Renal cortical epithelial cell (primary cell): ENCODE measurements at regions not wholly inside any gene's neighbourhood (a gene's known extent, or its start where the extent isn't known, plus 50 kb on each side); places are given as distances from the start of the nearest gene placed in this dataset.
"Not testable (repeated sequence)": the region's sequence is repeated elsewhere in the genome, so short reads cannot be mapped to it uniquely, and the experiment has no call there.

Source experiments
- DNase-seq: peaks from one replicate; pipeline ENCODE4 v3.0.0-alpha.2; 2011; ENCODE audit warnings: low read depth

DNA sequence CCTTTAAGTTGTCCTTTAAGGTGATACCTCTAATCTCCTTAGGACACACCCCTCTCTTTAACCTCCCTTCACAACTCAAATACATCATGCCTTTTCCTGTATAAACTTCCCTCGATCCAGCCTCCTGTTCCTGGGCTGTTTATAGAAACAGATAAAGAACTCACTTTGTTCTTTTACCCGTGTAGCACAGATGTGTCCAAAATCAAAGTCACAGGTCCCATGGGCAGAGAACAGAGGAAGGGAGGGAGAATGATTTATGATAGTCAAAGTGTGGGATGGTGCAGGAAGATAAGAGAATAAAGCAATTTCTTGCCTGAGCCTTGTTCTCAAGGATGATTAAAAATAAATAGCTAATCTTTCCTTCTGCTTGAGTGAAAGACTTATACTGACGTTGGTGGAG, 50.3 kb upstream of the CABCOCO1 start:
- no peak for DNase-seq

DNA sequence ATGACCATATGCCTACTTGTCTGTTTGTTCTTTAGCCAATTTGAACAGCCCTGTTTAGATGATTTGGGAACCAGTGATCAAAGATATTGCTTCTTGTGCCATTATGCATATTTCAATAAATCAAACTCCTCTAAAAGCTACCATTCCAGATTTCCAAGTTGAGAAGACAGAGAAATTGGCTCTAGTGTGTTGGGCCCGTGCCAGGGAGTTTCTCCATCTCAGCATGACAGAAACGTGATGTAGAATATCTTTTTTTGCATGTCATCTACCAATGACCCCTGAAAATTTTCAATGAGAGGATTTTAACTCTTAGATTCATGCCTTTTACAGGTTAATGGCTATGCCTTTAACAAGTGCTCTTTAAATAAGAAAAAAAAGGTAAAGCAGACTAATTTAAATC, 50.7 kb upstream of the CABCOCO1 start:
- no peak for DNase-seq

DNA sequence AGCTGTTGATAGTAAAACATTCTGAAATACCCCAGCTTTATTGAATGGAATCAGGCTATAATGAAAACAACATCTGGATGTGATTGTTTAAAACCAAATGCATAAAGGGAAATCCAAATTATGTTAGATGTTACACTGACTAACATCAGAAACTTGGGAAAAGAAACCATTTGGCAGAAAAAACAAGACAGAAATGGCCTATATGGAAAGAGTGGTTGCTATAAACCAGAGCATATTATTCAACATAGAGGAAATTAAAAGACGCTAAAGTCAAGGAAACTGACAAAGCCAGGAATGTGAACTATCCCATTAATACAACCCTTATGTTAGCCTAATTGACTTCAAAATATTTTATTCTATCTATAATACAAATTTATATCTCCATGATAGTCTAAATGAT, 53.0 kb upstream of the CABCOCO1 start:
- DNase-seq = no peak

GRCh38 chr10:61608255-61609033, 54.3 kb upstream of the CABCOCO1 start:
- DNase-seq = peak; percentile 68

DNA sequence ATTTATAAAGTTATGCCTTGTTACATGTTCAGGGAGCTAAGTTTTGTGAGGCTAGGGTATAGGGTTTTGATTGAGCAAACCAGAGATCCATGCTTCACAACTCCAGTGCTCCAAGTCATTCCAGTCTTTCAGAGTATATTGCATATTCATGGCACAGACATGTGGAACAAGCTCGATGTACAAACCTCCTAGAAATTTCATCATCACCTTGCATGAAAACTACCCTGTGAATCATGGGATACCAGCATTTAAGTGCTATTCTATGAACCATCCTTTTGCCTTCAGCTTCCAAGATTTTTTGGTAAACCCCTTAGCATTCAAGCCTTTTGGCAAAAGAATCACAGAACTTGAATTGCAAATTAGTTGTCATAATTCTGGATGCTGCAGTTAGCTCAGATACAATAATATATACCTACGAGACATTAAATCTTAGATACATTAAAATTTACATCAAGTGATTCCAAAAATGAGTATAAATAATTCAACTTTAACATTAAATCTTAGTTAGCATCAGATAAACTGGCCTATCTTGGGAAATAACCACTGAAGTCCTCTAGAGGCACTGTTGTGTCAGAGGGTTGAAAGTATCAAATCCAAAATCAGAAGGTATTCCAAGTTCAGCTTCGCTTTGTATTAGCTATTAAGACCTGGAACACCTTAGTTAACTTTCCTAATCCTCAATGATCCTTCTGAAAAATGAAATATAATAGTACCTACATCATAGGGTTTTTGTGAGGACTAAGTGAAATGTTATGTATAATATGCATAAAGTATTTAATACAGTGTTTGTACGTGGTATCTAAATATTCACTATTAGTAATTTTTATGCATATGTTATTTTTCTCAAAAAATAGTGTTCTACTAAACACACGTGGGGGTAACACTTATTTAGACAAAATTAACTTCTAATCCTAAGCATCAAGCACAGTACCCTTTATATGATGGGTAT, 55.5 kb upstream of the CABCOCO1 start:
- DNase-seq = peak; percentile 53

DNA sequence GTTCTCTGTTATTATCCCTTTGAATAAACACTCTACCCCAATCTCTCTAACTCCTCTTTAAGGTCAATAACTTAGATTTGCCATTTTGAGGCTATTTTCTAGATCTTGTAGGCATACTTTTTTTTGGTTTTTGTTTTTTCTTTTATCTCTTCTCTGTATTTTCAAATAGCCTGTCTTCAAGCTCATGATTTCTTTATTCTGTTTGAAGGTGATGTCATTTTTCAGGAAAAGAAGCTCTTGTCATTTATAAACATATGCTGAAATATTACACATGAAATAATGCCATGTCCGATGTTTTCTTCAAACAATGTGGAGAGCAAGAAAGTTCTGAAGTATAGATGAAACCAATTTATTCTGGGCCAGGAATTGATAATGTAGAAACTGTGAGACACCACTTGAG, 57.5 kb upstream of the CABCOCO1 start:
- no peak for DNase-seq

- no peak for DNase-seq
Measured at GRCh38 chr10:61600399-61600798, 62.3 kb upstream of the CABCOCO1 start.

DNA sequence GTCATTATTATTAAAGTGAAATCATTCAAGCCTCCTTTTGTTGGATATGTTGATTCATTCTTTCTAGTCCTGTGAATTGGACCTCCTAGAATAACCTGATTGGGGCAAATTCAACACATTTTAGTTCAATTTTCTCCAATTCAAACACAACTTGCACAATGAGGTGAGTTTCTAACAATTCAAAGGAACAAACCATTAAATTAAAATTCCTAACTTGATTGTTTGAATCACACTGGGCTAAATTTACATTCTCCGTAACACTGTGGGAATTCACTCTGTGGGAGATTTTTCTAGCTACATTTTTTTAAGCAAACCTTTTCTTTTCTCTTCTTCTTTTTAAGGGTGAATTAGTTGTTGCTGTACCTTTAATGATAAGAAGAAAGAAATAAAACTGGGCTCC, 68.3 kb upstream of the CABCOCO1 start:
- DNase-seq = no peak

DNA sequence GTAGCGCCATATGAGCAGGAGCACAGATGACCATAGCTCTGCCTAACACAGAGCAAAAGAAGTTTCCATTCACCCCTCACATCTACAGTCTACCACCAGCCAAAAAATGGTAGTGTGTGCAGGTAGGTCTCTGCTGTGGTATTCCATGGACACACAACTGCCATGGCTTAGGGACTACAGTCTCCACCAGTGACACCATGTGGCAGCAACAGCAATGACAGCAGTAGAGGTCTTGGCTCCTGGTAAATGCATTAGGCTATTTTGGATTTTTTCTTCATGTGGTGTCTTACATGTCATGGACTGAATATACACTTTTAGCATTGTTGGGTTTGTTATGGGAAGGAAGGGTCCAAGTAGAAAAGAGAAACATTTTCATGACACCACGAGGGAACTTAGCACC, 70.1 kb upstream of the CABCOCO1 start:
- DNase-seq = no peak

- peak; percentile 40 for DNase-seq
Measured at GRCh38 chr10:61589547-61590243, 73.0 kb upstream of the CABCOCO1 start.

DNA sequence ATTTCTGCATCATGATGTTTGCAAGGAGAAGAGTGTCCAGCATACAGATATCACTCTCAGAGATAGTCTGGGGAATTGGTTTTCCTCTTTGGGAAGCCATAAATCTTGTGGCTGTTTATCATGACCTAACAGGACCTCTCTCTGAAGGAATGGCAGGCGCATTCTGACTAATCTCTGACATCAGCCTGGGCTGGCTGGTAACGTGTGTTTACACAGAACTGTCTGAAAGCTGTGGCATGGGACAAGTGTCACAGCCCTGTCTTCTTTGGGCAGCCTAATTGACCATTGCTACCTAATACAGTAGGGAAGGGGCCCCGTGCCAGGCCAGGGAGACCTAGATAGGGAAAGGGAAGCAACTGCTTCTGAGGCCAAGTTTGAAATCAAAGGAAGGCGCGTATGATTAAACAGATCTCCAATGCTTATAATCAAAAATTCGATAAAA, 73.9 kb upstream of the CABCOCO1 start:
- no peak for DNase-seq

- no peak for DNase-seq
Measured at GRCh38 chr10:61586829-61587228, 75.9 kb upstream of the CABCOCO1 start.

DNA sequence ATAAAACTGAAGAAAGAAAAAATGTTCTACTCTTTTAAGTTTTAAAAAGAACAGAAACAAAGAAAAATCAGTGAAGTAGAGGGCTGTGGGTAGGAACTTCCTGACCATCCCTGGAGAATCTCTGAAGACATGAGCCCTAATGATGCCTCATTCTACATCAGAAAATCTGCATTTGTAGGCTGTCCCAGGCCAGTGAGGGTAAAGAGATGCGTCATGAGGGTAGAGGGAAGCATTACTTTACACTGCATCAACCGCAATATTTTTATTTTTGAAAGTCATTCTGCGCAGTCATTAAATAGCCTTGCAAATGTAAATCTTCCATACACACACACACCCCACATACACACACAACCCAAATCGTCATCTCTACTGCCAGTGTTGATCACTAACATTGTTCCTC, 82.1 kb upstream of the CABCOCO1 start:
- DNase-seq = no peak

DNA sequence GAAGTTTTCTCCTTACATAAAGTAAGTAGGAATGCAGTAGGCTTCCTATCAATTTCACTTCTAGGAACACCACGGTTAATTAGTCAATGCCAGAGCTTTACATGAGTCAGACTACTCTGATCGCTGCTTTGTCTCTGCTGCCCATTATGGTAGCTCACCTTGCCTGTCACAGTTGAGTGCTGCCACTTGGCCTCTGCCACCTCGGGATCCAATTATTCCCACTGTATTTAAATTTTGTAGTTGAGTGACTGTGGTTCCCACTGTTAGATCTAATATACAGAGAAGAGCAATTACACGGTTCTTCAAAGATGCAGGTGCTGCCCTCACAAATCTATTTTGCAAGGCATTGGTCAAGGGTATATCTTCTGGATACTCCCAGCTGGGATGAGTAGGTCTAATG, 92.5 kb upstream of the CABCOCO1 start:
- not testable (repeated sequence) for DNase-seq

DNA sequence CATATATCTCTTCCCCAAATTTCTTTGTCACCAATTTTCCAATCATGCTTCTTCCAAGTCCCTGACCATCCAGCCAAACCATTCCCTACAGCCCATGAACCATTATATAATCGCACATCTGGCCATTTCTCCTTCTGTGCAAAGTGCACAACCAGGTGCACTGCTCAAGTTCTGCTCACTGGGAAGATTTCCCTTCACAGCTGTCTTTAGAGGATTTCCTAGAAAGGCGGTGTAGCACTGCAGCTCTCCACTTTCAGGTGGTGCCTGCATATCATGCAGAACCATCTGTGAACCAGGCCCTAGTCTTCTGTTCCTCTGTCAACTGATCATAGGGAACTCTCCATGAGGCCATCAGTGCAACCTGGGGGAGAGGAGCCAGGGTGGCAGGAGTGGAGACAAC, 95.0 kb upstream of the CABCOCO1 start:
- no peak for DNase-seq

- no peak for DNase-seq
Measured at GRCh38 chr10:61565819-61566560, 96.7 kb upstream of the CABCOCO1 start.

GRCh38 chr10:61564444-61564843, 98.3 kb upstream of the CABCOCO1 start:
- DNase-seq = no peak

DNA sequence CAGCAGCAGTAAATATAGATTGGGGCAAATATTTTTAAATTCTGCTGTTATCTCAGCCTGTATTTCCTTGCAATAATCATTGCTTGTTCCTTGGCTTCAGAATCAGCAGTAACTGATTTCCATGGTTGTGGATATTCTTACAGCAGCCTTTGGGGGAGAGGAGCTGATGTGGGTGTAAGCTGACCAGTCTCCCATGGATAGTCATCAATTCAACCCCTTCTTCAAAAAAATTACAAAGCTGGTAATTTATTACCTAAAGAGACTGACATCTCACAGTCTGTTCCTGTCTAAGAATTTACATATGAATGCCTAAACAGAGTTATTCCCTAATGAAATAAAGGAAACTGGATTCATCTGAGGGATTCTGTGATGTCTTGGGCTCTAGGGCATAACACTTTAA, 103.1 kb upstream of the CABCOCO1 start:
- no peak for DNase-seq

GRCh38 chr10:61558188-61558587, 104.5 kb upstream of the CABCOCO1 start:
- DNase-seq = no peak

- peak; percentile 21 for DNase-seq
Measured at GRCh38 chr10:61554925-61555324, 101.7 kb upstream of the TMEM26 start.

DNA sequence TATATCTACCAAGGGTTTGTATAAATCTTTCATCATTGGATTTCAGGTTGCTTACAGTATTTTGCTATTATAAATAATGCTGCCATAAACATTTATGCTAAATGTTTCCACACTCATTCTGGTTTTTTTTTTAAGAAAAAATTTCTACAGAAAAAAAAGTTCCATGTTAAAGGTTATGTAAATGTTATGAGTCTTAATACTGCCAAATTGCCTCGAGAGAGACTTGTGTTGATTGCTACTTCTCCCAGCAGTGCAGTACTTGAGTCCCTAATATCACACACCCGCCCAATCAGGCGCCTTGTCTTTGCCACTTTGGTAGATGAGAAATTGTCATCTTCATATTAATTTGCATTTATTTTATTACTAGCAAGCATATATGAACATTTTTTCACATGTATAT, 96.7 kb upstream of the TMEM26 start:
- no peak for DNase-seq

DNA sequence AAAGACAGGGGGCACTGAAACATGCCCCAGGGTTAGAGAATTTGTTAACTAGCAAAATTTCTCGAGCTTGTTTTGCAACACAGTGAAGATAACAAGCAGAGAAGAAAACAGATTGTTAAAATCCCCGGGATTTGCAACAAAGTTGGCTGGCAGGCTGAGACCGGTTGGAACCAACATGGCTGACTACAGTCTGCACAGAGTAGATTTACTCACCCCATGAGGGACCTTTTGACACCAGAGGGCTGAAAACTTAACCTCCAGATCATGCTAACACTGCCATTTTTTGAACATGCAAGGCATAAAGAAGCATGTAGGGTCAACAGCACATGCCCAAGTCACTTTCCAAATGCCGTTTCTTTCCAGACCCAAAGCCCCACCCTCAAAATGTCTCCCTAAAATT, 95.2 kb upstream of the TMEM26 start:
- DNase-seq = peak; percentile 16
